ENCODE measurements at regions not wholly inside any gene's neighbourhood (a gene's known extent, or its start where the extent isn't known, plus 50 kb on each side); places are given as distances from the start of the nearest gene placed in this dataset.
"Not testable (repeated sequence)": the region's sequence is repeated elsewhere in the genome, so short reads cannot be mapped to it uniquely, and the experiment has no call there.

DNA sequence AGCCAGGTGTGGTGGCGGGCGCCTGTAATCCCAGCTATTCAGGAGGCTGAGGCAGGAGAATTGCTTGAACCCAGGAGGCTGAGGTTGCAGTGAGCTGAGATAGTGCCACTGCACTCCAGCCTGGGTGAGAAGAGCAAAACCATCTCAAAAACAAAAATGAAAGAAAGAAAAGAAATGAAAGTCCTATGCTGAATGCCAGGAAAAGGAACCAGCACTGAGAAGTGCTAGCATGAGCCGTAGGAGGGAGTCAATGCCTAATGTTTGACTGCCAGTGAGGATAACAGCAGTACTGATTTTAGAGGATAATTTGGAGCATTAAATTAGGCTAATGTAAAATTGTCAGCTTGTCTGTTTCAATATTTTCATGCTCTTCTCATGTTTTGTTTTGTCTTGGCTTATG, 472.8 kb downstream of the GADD45G start:
- CTCF ChIA-PET (ENCODE audit: partially characterized antibody) = interaction anchor here (0.8 to 2.0 kb wide), 3 partner anchors 8 to 86 kb away, joined by 3 to 4 read pairs (median 4); no protein-coding TSS in a partner anchor
- not testable (repeated sequence) for FAIRE-seq

More for the DNA sequence above, 472.8 kb downstream of the GADD45G start:
- H2BK120ac ChIP-seq (replicated peaks; ENCODE audit: low read depth, low read length); H3K56ac ChIP-seq (replicated peaks; ENCODE audit: insufficient read length, low read depth, low read length); POLR2A ChIA-PET (ENCODE audit: partially characterized antibody); H3K14ac ChIP-seq (ENCODE audit: insufficient read length); H4K91ac ChIP-seq (replicated peaks; ENCODE audit: insufficient read length, low read length); H3K18ac ChIP-seq (ENCODE audit: extremely low read depth, low read length); H3K23me2 ChIP-seq (ENCODE audit: low read depth, low read length); H3K9ac ChIP-seq (replicated peaks in 1 of 4; ENCODE audit: extremely low read depth in 1 of 4, low read depth in 3 of 4, low read length in 3 of 4); H3K27ac ChIP-seq (ENCODE audit: low read depth, low read length); H2AFZ ChIP-seq (ENCODE audit: low read length); H3K79me2 ChIP-seq (ENCODE audit: control insufficient read depth in 1 of 2, insufficient read depth in 2 of 2, low read length in 2 of 2); DNase-seq (ENCODE audit: low read depth in 1 of 2, low spot score in 2 of 2); H2AK5ac ChIP-seq (ENCODE audit: low read depth, low read length); H3K4ac ChIP-seq (replicated peaks; ENCODE audit: insufficient read length, low read depth, low read length); H3K4me2 ChIP-seq (ENCODE audit: insufficient read depth in 1 of 2, low read depth in 2 of 2, low read length in 2 of 2); H3K23ac ChIP-seq (ENCODE audit: insufficient read length); H4K20me1 ChIP-seq (replicated peaks in 1 of 2; ENCODE audit: control insufficient read depth in 1 of 2, insufficient read depth in 2 of 2, low read length in 2 of 2); H2BK5ac ChIP-seq (ENCODE audit: low read depth, low read length); H3K9me3 ChIP-seq (ENCODE audit: insufficient read depth in 2 of 2, low read depth in 1 of 2, low read length in 1 of 2); H4K8ac ChIP-seq (ENCODE audit: extremely low read depth, insufficient read depth, low read length); H3K36me3 ChIP-seq (ENCODE audit: control insufficient read depth in 2 of 4, insufficient read depth in 4 of 4, low read length in 3 of 4); H2BK12ac ChIP-seq (ENCODE audit: low read depth, low read length); H2BK15ac ChIP-seq (ENCODE audit: low read length); H3K79me1 ChIP-seq (ENCODE audit: low read depth, low read length); H3K4me1 ChIP-seq (replicated peaks in 1 of 4; ENCODE audit: control insufficient read depth in 3 of 4, insufficient read depth in 4 of 4, low read length in 3 of 4); H4K5ac ChIP-seq (ENCODE audit: insufficient read length, low read depth, low read length); H3K27me3 ChIP-seq (replicated peaks in 1 of 4; ENCODE audit: control insufficient read depth in 3 of 4, extremely low read depth in 1 of 4, insufficient read depth in 3 of 4, low read length in 3 of 4); H3K4me3 ChIP-seq (ENCODE audit: extremely low read depth in 1 of 4, insufficient read depth in 2 of 4, low read depth in 3 of 4, low read length in 4 of 4); H2BK20ac ChIP-seq (ENCODE audit: low read length): not testable (repeated sequence)
- WGBS, 2 experiments (ENCODE audit: extremely low coverage in 1 of 2, insufficient coverage in 1 of 2, insufficient read length in 1 of 2, insufficient replicate concordance in 2 of 2, low coverage in 1 of 2, low lambda C conversion rate in 2 of 2, missing lambda C conversion rate in 1 of 2) = 87% methylated on average over 3 of the region's 3 CpGs; no CpG with 5 or more reads in 1 of the 2 experiments

Measured in H1 (cell line).